ENCODE measurements at regions not wholly inside any gene's neighbourhood (a gene's known extent, or its start where the extent isn't known, plus 50 kb on each side); places are given as distances from the start of the nearest gene placed in this dataset.
"Not testable (repeated sequence)": the region's sequence is repeated elsewhere in the genome, so short reads cannot be mapped to it uniquely, and the experiment has no call there.

GRCh38 chr17:77341069-77341541 is 200.3 kb downstream of the SEC14L1 start:
- no peak for DNase-seq (ENCODE audit: low read depth in 3 of 3)

- not testable (repeated sequence) for DNase-seq (ENCODE audit: low read depth in 3 of 3)
Measured at GRCh38 chr17:77342656-77342990, 201.9 kb downstream of the SEC14L1 start.

- no peak for DNase-seq (ENCODE audit: low read depth in 3 of 3)
Measured at GRCh38 chr17:77343031-77343800, 202.4 kb downstream of the SEC14L1 start.

- no peak for DNase-seq (ENCODE audit: low read depth in 3 of 3)
Measured at GRCh38 chr17:77344038-77344437, 203.3 kb downstream of the SEC14L1 start.

GRCh38 chr17:77345260-77345910 is 204.6 kb downstream of the SEC14L1 start:
- DNase-seq (ENCODE audit: low read depth in 3 of 3), result no peak

- DNase-seq (ENCODE audit: low read depth in 3 of 3), result no peak
Measured at GRCh38 chr17:77346765-77347164, 206.0 kb downstream of the SEC14L1 start.

GRCh38 chr17:77347544-77347943 is 206.8 kb downstream of the SEC14L1 start:
- no peak for DNase-seq (ENCODE audit: low read depth in 3 of 3)

GRCh38 chr17:77349976-77350830 is 209.4 kb downstream of the SEC14L1 start:
- no peak for DNase-seq (ENCODE audit: low read depth in 3 of 3)

- DNase-seq (ENCODE audit: low read depth in 3 of 3), result no peak
Measured at GRCh38 chr17:77352441-77352840, 211.7 kb downstream of the SEC14L1 start.

GRCh38 chr17:77352996-77353395 is 212.2 kb downstream of the SEC14L1 start:
- no peak for DNase-seq (ENCODE audit: low read depth in 3 of 3)

GRCh38 chr17:77353684-77354419 is 213.1 kb downstream of the SEC14L1 start:
- DNase-seq (ENCODE audit: low read depth in 3 of 3), result no peak

GRCh38 chr17:77354420-77354669 is 213.6 kb downstream of the SEC14L1 start:
- no peak for DNase-seq (ENCODE audit: low read depth in 3 of 3)

- DNase-seq (ENCODE audit: low read depth in 3 of 3), result no peak
Measured at GRCh38 chr17:77354670-77355455, 214.1 kb downstream of the SEC14L1 start.

- no peak for DNase-seq (ENCODE audit: low read depth in 3 of 3)
Measured at GRCh38 chr17:77356109-77356689, 215.4 kb downstream of the SEC14L1 start.

- DNase-seq (ENCODE audit: low read depth in 3 of 3), result no peak
Measured at GRCh38 chr17:77356690-77357201, 216.0 kb downstream of the SEC14L1 start.

- no peak for DNase-seq (ENCODE audit: low read depth in 3 of 3)
Measured at GRCh38 chr17:77358801-77359200, 218.0 kb downstream of the SEC14L1 start.

- no peak for DNase-seq (ENCODE audit: low read depth in 3 of 3)
Measured at GRCh38 chr17:77359236-77359635, 218.5 kb downstream of the SEC14L1 start.

GRCh38 chr17:77361986-77362620 is 221.3 kb downstream of the SEC14L1 start:
- no peak for DNase-seq (ENCODE audit: low read depth in 3 of 3)

GRCh38 chr17:77363821-77364361 is 223.1 kb downstream of the SEC14L1 start:
- DNase-seq (ENCODE audit: low read depth in 3 of 3), result peak in 1 of 3 experiments; percentile 18
